ENCODE measurements at regions not wholly inside any gene's neighbourhood (a gene's known extent, or its start where the extent isn't known, plus 50 kb on each side); places are given as distances from the start of the nearest gene placed in this dataset.

DNA sequence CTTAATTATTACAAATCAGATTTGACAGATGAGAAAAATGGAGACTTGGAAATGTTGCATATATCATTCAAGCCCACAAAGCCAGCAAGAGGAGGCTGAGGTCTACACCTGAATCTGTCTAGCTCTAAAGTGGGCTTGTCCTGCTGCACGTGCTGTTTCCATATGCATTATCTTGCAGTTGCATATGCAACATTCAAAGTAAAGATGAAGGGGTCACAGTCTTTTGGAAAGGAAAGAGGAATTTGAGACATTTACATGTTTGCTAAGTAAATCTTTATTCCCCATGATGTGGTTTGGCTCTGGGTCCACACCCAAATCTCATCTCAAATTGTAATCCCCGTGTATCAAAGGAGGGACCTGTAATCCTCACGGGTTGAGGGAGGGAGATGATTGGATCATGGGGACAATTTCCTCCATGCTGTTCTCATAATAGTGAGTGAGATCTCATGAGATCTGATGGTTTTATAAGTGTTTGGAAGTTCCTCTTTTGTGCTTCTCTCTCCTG is 98.3 kb downstream of the BACH1 start:
- no peak overlapping the region for H2AFZ ChIP-seq (ENCODE audit: low read length)
- H3K9me3 ChIP-seq (ENCODE audit: control insufficient read depth, low read depth, low read length): no peaks in the 10 kb centered on the region
- no peak overlapping the region for H4K8ac ChIP-seq (replicated peaks; ENCODE audit: insufficient read length, low read depth, low read length)
- no peaks in the 10 kb centered on the region for H3K27me3 ChIP-seq (ENCODE audit: insufficient read depth, low read length)
- no peaks in the 10 kb centered on the region for H3K79me2 ChIP-seq (ENCODE audit: insufficient read depth, low read length)
- no peak overlapping the region for H2BK15ac ChIP-seq (ENCODE audit: low read depth, low read length)
- H4K5ac ChIP-seq (ENCODE audit: insufficient read length, low read depth, low read length): no peak overlapping the region
- Mint-ChIP-seq H3K27ac (no peak overlapping the region), H3K4me3 (no peak overlapping the region), H3K36me3 (ENCODE audit: insufficient read depth in 1 of 3, low read depth in 3 of 3) (peaks cover 21 to 34% (median 26%) of the 10 kb centered on the region in 3 experiments), H3K9me3 (peaks cover 29 to 32% of the 10 kb centered on the region in 2 experiments), H3K27me3 (ENCODE audit: low read depth) (no peaks in the 10 kb centered on the region), H3K4me1 (peaks cover 0 to 2% of the 10 kb centered on the region in 2 experiments; a peak in 2 of 4 replicates)
- H3T11ph ChIP-seq (ENCODE audit: low read length): no peak overlapping the region
- H2AK5ac ChIP-seq (ENCODE audit: insufficient read length, low read length): no peak overlapping the region
- TF ChIP-seq, protein P1, sequence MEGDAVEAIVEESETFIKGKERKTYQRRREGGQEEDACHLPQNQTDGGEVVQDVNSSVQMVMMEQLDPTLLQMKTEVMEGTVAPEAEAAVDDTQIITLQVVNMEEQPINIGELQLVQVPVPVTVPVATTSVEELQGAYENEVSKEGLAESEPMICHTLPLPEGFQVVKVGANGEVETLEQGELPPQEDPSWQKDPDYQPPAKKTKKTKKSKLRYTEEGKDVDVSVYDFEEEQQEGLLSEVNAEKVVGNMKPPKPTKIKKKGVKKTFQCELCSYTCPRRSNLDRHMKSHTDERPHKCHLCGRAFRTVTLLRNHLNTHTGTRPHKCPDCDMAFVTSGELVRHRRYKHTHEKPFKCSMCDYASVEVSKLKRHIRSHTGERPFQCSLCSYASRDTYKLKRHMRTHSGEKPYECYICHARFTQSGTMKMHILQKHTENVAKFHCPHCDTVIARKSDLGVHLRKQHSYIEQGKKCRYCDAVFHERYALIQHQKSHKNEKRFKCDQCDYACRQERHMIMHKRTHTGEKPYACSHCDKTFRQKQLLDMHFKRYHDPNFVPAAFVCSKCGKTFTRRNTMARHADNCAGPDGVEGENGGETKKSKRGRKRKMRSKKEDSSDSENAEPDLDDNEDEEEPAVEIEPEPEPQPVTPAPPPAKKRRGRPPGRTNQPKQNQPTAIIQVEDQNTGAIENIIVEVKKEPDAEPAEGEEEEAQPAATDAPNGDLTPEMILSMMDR (conservative IDR thresholded peaks at IDR 0.05): no peak
- no peaks in the 10 kb centered on the region for H3K4me1 ChIP-seq (ENCODE audit: insufficient read depth, low read length)
- WGBS (ENCODE audit: extremely low coverage, insufficient read length, low lambda C conversion rate): no CpG with 5 or more reads among the region's 3 CpGs
- no peak overlapping the region for H2BK120ac ChIP-seq (ENCODE audit: low read depth, low read length, poor library complexity, severe bottlenecking)
- no peak overlapping the region for H3K23ac ChIP-seq (ENCODE audit: insufficient read length, low read depth, low read length)
- no peak overlapping the region for H2BK12ac ChIP-seq (ENCODE audit: insufficient read length, low read depth, low read length)
- no peaks in the 10 kb centered on the region for H3K23me2 ChIP-seq (ENCODE audit: insufficient read length, low read depth, low read length, poor library complexity, severe bottlenecking)
- no peak overlapping the region for H3K4ac ChIP-seq (ENCODE audit: low read depth, low read length)
- no peaks in the 10 kb centered on the region for H3K79me1 ChIP-seq (ENCODE audit: insufficient read depth, low read depth, low read length, poor library complexity, severe bottlenecking)
- H3K14ac ChIP-seq (ENCODE audit: insufficient read depth, low read length): no peak overlapping the region
- no peak overlapping the region for H2BK20ac ChIP-seq (ENCODE audit: low read depth, low read length, poor library complexity, severe bottlenecking)
- no peak overlapping the region for H2BK5ac ChIP-seq (ENCODE audit: insufficient read length, low read length)
- no peak overlapping the region for H4K91ac ChIP-seq (ENCODE audit: insufficient read length, low read depth, low read length)
- no peak overlapping the region for H3K4me2 ChIP-seq (ENCODE audit: insufficient read depth, insufficient read length, low read length)
- no peak overlapping the region for H3K27ac ChIP-seq (ENCODE audit: insufficient read length, low read depth, low read length)
- no peaks in the 10 kb centered on the region for H4K20me1 ChIP-seq (ENCODE audit: control insufficient read depth, insufficient read depth, insufficient read length)
- no peak overlapping the region for H3K18ac ChIP-seq (ENCODE audit: insufficient read length, low read depth, low read length)
- no peak for DNase-seq
- no peak overlapping the region for H3K9ac ChIP-seq (ENCODE audit: extremely low read depth, insufficient read length, low read length)
- H3K56ac ChIP-seq (ENCODE audit: insufficient read length, low read depth, low read length): no peak overlapping the region
